Sigmoid colon (tissue), 4 donors: ENCODE measurements at regions not wholly inside any gene's neighbourhood (a gene's known extent, or its start where the extent isn't known, plus 50 kb on each side); places are given as distances from the start of the nearest gene placed in this dataset.

ENCODE experiments used
- CTCF ChIP-seq, 4 experiments: fragments of 450-650 bp in 3 of 4; fragments of 200-600 bp in 1 of 4; IDR thresholded peaks; one replicate each; pipeline ENCODE4 v1.5.1; 2016 to 2019; ENCODE audit warnings: antibody characterized with exemption in 4 of 4, mild to moderate bottlenecking in 3 of 4, moderate library complexity in 2 of 4
- POLR2A ChIP-seq, 2 donors: fragments of 450-650 bp; IDR thresholded peaks; one replicate each; pipeline ENCODE4 v1.6.1; 2016; ENCODE audit warnings: antibody characterized with exemption in 2 of 2, mild to moderate bottlenecking in 2 of 2, moderate library complexity in 2 of 2
- POLR2AphosphoS5 ChIP-seq, 4 donors: sonication (generic); formaldehyde crosslinking; IDR thresholded peaks; one replicate each; pipeline ENCODE4 v1.6.1; 2017; ENCODE audit warnings: antibody characterized with exemption in 4 of 4

GRCh38 chr19:30684613-30685012 lies 312.4 kb downstream of the ZNF536 start:
- no peak for TF ChIP-seq POLR2A (IDR thresholded peaks at IDR 0.05)
- TF ChIP-seq CTCF (IDR thresholded peaks at IDR 0.05): no peak
- TF ChIP-seq POLR2AphosphoS5 (IDR thresholded peaks at IDR 0.05): no peak
